ENCODE measurements at regions not wholly inside any gene's neighbourhood (a gene's known extent, or its start where the extent isn't known, plus 50 kb on each side); places are given as distances from the start of the nearest gene placed in this dataset.

DNA sequence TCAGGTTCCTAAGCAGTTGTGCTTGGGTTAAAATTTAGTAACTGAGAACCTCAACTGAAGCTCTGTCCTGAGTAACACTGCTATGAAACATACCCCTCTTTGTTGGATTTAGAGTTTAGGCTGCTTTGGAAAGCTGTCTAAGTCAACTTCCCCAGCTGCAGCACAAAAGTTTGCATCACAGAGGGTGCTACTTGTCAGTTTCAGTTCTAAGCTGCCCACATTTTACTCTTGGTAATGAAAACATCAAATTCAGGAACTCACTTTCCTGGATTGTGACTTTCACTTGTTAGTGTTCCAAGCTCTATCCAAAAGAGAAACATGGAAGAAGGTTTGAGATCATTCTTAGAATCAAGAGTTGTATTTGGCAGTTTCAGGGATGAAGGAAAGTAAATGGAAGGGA lies 191.7 kb upstream of the NFIA start:
- TF ChIP-seq, protein P1, sequence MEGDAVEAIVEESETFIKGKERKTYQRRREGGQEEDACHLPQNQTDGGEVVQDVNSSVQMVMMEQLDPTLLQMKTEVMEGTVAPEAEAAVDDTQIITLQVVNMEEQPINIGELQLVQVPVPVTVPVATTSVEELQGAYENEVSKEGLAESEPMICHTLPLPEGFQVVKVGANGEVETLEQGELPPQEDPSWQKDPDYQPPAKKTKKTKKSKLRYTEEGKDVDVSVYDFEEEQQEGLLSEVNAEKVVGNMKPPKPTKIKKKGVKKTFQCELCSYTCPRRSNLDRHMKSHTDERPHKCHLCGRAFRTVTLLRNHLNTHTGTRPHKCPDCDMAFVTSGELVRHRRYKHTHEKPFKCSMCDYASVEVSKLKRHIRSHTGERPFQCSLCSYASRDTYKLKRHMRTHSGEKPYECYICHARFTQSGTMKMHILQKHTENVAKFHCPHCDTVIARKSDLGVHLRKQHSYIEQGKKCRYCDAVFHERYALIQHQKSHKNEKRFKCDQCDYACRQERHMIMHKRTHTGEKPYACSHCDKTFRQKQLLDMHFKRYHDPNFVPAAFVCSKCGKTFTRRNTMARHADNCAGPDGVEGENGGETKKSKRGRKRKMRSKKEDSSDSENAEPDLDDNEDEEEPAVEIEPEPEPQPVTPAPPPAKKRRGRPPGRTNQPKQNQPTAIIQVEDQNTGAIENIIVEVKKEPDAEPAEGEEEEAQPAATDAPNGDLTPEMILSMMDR (IDR thresholded peaks at IDR 0.05) = no peak
- TF ChIP-seq POLR2A (IDR thresholded peaks at IDR 0.05) (no peak), POLR2AphosphoS5 (IDR thresholded peaks at IDR 0.05) (no peak), EP300 (IDR thresholded peaks at IDR 0.05) (no peak)

Measured in suprapubic skin (tissue), 4 donors.